NCI-H2029 treated with DMSO at 0.1 percent for 48 hours (cell line): ENCODE measurements at regions not wholly inside any gene's neighbourhood (a gene's known extent, or its start where the extent isn't known, plus 50 kb on each side); places are given as distances from the start of the nearest gene placed in this dataset.

Experiments
- DNase-seq: peaks from one replicate; lab custom pipeline; 2025; lab: John Stamatoyannopoulos, UW

GRCh38 chr16:65956100-65956499 lies 410.4 kb upstream of the CDH5 start:
- DNase-seq = no peak

GRCh38 chr16:65954446-65954845 lies 412.0 kb upstream of the CDH5 start:
- DNase-seq = no peak

GRCh38 chr16:65950211-65950610 lies 416.3 kb upstream of the CDH5 start:
- DNase-seq = no peak

GRCh38 chr16:65948361-65948760 lies 418.1 kb upstream of the CDH5 start:
- DNase-seq = no peak

GRCh38 chr16:65947951-65948350 lies 418.5 kb upstream of the CDH5 start:
- no peak for DNase-seq

- no peak for DNase-seq
These were observed 421.0 kb upstream of the CDH5 start for GRCh38 chr16:65945493-65945892.

- DNase-seq = no peak
These were observed 422.1 kb upstream of the CDH5 start for GRCh38 chr16:65944361-65944760.

GRCh38 chr16:65940711-65941110 lies 425.8 kb upstream of the CDH5 start:
- DNase-seq = no peak

GRCh38 chr16:65938083-65938482 lies 428.4 kb upstream of the CDH5 start:
- no peak for DNase-seq

- no peak for DNase-seq
These were observed 429.0 kb upstream of the CDH5 start for GRCh38 chr16:65937455-65937854.

- no peak for DNase-seq
These were observed 430.4 kb upstream of the CDH5 start for GRCh38 chr16:65936096-65936495.

- no peak for DNase-seq
These were observed 432.0 kb upstream of the CDH5 start for GRCh38 chr16:65934443-65934842.

GRCh38 chr16:65933703-65934102 lies 432.8 kb upstream of the CDH5 start:
- DNase-seq = no peak

GRCh38 chr16:65932350-65933072 lies 434.0 kb upstream of the CDH5 start:
- no peak for DNase-seq

- no peak for DNase-seq
These were observed 443.6 kb upstream of the CDH5 start for GRCh38 chr16:65922923-65923322.

- DNase-seq = no peak
These were observed 446.5 kb upstream of the CDH5 start for GRCh38 chr16:65919986-65920376.

GRCh38 chr16:65919145-65919985 lies 447.1 kb upstream of the CDH5 start:
- DNase-seq = no peak

GRCh38 chr16:65917466-65917865 lies 449.0 kb upstream of the CDH5 start:
- no peak for DNase-seq

- DNase-seq = no peak
These were observed 449.5 kb upstream of the CDH5 start for GRCh38 chr16:65916995-65917394.

GRCh38 chr16:65910291-65910690 lies 456.2 kb upstream of the CDH5 start:
- DNase-seq = no peak

- DNase-seq = peak; percentile 49
These were observed 457.0 kb upstream of the CDH5 start for GRCh38 chr16:65909310-65910050.

- DNase-seq = no peak
These were observed 457.9 kb upstream of the CDH5 start for GRCh38 chr16:65908568-65908967.

GRCh38 chr16:65905331-65905730 lies 461.2 kb upstream of the CDH5 start:
- DNase-seq = no peak
